Vagina (tissue), 2 donors: ENCODE measurements at regions not wholly inside any gene's neighbourhood (a gene's known extent, or its start where the extent isn't known, plus 50 kb on each side); places are given as distances from the start of the nearest gene placed in this dataset.

Source experiments
- DNase-seq, 2 donors: peaks; one replicate each; pipeline ENCODE4 v3.0.0-alpha.2; 2017; ENCODE audit errors: extremely low spot score in 2 of 2
- H3K27ac ChIP-seq: fragments of 200-600 bp; sonication (generic); one replicate; pipeline ENCODE4 v1.5.1; 2019
- H3K27me3 ChIP-seq: fragments of 200-600 bp; sonication (generic); one replicate; pipeline ENCODE4 v1.5.1; 2019
- H3K36me3 ChIP-seq, 2 donors: fragments of 200-600 bp; sonication (generic); one replicate each; pipeline ENCODE4 v1.5.1; 2017 to 2019
- H3K4me1 ChIP-seq: fragments of 200-600 bp; sonication (generic); one replicate; pipeline ENCODE4 v1.5.1; 2019
- H3K4me3 ChIP-seq, 2 donors: fragments of 200-600 bp; sonication (generic); 1 replicate in 1 of 2; 2 replicates in 1 of 2; pipeline ENCODE4 v1.5.1; 2016 to 2019
- H3K9me3 ChIP-seq: fragments of 200-600 bp; sonication (generic); one replicate; pipeline ENCODE4 v1.5.1; 2019
- POLR2A ChIP-seq, 2 donors: fragments of 450-650 bp; IDR thresholded peaks; one replicate each; pipeline ENCODE4 v1.6.1; 2017; ENCODE audit warnings: antibody characterized with exemption in 2 of 2, mild to moderate bottlenecking in 2 of 2, moderate library complexity in 2 of 2
- POLR2AphosphoS5 ChIP-seq, 2 donors: sonication (generic); formaldehyde crosslinking; IDR thresholded peaks; one replicate each; pipeline ENCODE4 v1.9.0; 2017; ENCODE audit warnings: antibody characterized with exemption in 2 of 2, mild to moderate bottlenecking in 2 of 2, low read depth in 1 of 2; ENCODE audit not compliant: insufficient read depth in 1 of 2
- intact Hi-C: fragments of 100-400 bp; cut with DNase I; formaldehyde crosslinking; loops from one replicate; pipeline ENCODE4 v1.15.1; 2023
- TF ChIP-seq, protein P1 (sequence below), 3 experiments: fragments of 450-650 bp in 2 of 3; fragments of 200-600 bp in 1 of 3; sonication (generic) in 1 of 3; IDR thresholded peaks; one replicate each; pipeline ENCODE4 v1.5.1; 2017 to 2019; ENCODE audit warnings: antibody characterized with exemption in 3 of 3, mild to moderate bottlenecking in 2 of 3, moderate library complexity in 2 of 3

- no peak for DNase-seq
- Histone ChIP-seq H3K4me3 (no peak overlapping the region), H3K27me3 (no peaks in the 10 kb centered on the region), H3K4me1 (peaks cover 21% of the 10 kb centered on the region), H3K36me3 (no peaks in the 10 kb centered on the region), H3K9me3 (no peaks in the 10 kb centered on the region), H3K27ac (no peak overlapping the region)
- TF ChIP-seq, protein P1, sequence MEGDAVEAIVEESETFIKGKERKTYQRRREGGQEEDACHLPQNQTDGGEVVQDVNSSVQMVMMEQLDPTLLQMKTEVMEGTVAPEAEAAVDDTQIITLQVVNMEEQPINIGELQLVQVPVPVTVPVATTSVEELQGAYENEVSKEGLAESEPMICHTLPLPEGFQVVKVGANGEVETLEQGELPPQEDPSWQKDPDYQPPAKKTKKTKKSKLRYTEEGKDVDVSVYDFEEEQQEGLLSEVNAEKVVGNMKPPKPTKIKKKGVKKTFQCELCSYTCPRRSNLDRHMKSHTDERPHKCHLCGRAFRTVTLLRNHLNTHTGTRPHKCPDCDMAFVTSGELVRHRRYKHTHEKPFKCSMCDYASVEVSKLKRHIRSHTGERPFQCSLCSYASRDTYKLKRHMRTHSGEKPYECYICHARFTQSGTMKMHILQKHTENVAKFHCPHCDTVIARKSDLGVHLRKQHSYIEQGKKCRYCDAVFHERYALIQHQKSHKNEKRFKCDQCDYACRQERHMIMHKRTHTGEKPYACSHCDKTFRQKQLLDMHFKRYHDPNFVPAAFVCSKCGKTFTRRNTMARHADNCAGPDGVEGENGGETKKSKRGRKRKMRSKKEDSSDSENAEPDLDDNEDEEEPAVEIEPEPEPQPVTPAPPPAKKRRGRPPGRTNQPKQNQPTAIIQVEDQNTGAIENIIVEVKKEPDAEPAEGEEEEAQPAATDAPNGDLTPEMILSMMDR (IDR thresholded peaks at IDR 0.05) = no peak
- TF ChIP-seq POLR2A (IDR thresholded peaks at IDR 0.05) = no peak
- TF ChIP-seq POLR2AphosphoS5 (IDR thresholded peaks at IDR 0.05; ENCODE audit: insufficient read depth in 1 of 2, low read depth in 1 of 2) = no peak
- intact Hi-C loops = no loop called here
Measured at GRCh38 chr2:160581035-160581434, 87.4 kb upstream of the RBMS1 start.

DNA sequence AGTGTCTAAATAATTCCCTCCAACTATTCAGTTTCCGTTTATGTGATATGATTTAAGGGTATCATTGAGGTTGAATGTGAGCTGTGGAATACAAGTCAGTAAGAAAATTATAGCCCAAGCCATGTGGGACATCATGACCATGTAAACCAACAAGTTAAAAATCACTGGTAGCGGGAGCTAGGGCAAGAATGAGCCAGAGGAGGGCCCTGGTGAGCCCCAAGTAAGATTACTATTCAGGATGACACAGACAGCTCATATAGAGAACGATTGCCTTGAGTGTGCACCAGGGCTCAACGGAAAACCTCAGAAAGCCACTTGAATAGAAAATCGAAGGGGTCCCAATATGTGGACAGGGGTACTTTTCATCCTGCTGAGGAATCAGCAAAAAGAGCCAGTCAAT, 87.8 kb upstream of the RBMS1 start:
- Histone ChIP-seq H3K4me3 (no peak overlapping the region), H3K27me3 (no peaks in the 10 kb centered on the region), H3K4me1 (peaks cover 17% of the 10 kb centered on the region), H3K27ac (no peak overlapping the region), H3K36me3 (no peaks in the 10 kb centered on the region), H3K9me3 (no peaks in the 10 kb centered on the region)
- DNase-seq = no peak
- TF ChIP-seq POLR2AphosphoS5 (IDR thresholded peaks at IDR 0.05; ENCODE audit: insufficient read depth in 1 of 2, low read depth in 1 of 2) = no peak
- TF ChIP-seq POLR2A (IDR thresholded peaks at IDR 0.05) = no peak
- TF ChIP-seq, protein P1 (IDR thresholded peaks at IDR 0.05) = no peak
- intact Hi-C loops = no loop called here

GRCh38 chr2:160582081-160582480, 88.5 kb upstream of the RBMS1 start:
- no peaks in the 10 kb centered on the region for H3K36me3 ChIP-seq
- intact Hi-C loops = no loop called here
- H3K4me3 ChIP-seq = no peak overlapping the region
- DNase-seq = no peak
- no peaks in the 10 kb centered on the region for H3K27me3 ChIP-seq
- H3K9me3 ChIP-seq = no peaks in the 10 kb centered on the region
- TF ChIP-seq POLR2AphosphoS5 (IDR thresholded peaks at IDR 0.05; ENCODE audit: insufficient read depth in 1 of 2, low read depth in 1 of 2) = no peak
- no peak overlapping the region for H3K27ac ChIP-seq
- peaks cover 14% of the 10 kb centered on the region for H3K4me1 ChIP-seq

GRCh38 chr2:160582490-160583145, 89.0 kb upstream of the RBMS1 start:
- intact Hi-C loops = no loop called here
- Histone ChIP-seq H3K27ac (no peak overlapping the region), H3K4me3 (no peak overlapping the region), H3K9me3 (no peaks in the 10 kb centered on the region), H3K27me3 (no peaks in the 10 kb centered on the region), H3K4me1 (peaks cover 14% of the 10 kb centered on the region), H3K36me3 (no peaks in the 10 kb centered on the region)
- TF ChIP-seq POLR2A (IDR thresholded peaks at IDR 0.05) (no peak), POLR2AphosphoS5 (IDR thresholded peaks at IDR 0.05; ENCODE audit: insufficient read depth in 1 of 2, low read depth in 1 of 2) (no peak)
- TF ChIP-seq, protein P1 (IDR thresholded peaks at IDR 0.05) = no peak
- no peak for DNase-seq

GRCh38 chr2:160583146-160583535, 89.5 kb upstream of the RBMS1 start:
- no peak overlapping the region for H3K27ac ChIP-seq

More at GRCh38 chr2:160583146-160583535, 89.5 kb upstream of the RBMS1 start:
- TF ChIP-seq, protein P1 (IDR thresholded peaks at IDR 0.05) = no peak
- TF ChIP-seq POLR2AphosphoS5 (IDR thresholded peaks at IDR 0.05; ENCODE audit: insufficient read depth in 1 of 2, low read depth in 1 of 2) (no peak), POLR2A (IDR thresholded peaks at IDR 0.05) (no peak)
- no peak for DNase-seq
- Histone ChIP-seq H3K9me3 (no peaks in the 10 kb centered on the region), H3K4me1 (peaks cover 14% of the 10 kb centered on the region), H3K27me3 (no peaks in the 10 kb centered on the region), H3K36me3 (no peaks in the 10 kb centered on the region), H3K4me3 (no peak overlapping the region)
- intact Hi-C loops = no loop called here
